Neural progenitor cell (in vitro differentiated cells): ENCODE measurements at regions not wholly inside any gene's neighbourhood (a gene's known extent, or its start where the extent isn't known, plus 50 kb on each side); places are given as distances from the start of the nearest gene placed in this dataset.

ENCODE experiments used
- DNase-seq: peaks from one replicate; pipeline ENCODE4 v3.0.0-alpha.2; 2016; ENCODE audit warnings: low spot score
- H2AFZ ChIP-seq: fragments of 200-600 bp; sonication (generic); replicated peaks from 2 replicates; pipeline ENCODE4 v1.6.1; 2016; ENCODE audit warnings: antibody characterized with exemption
- H3F3A ChIP-seq: fragments of 200-600 bp; sonication (generic); 2 replicates; pipeline ENCODE4 v1.6.1; 2016; ENCODE audit warnings: antibody characterized with exemption, low read depth
- H3K27ac ChIP-seq: fragments of 200-600 bp; sonication (generic); 2 replicates; pipeline ENCODE4 v1.5.1; 2016; ENCODE audit warnings: mild to moderate bottlenecking
- H3K27me3 ChIP-seq: fragments of 200-600 bp; sonication (generic); 2 replicates; pipeline ENCODE4 v1.6.1; 2016; ENCODE audit warnings: mild to moderate bottlenecking, moderate library complexity
- H3K36me3 ChIP-seq: fragments of 200-600 bp; sonication (generic); 2 replicates; pipeline ENCODE4 v1.5.1; 2016
- H3K4me1 ChIP-seq: fragments of 200-600 bp; sonication (generic); 2 replicates; pipeline ENCODE4 v1.6.1; 2016; ENCODE audit warnings: mixed run types
- H3K4me2 ChIP-seq: fragments of 200-600 bp; sonication (generic); 2 replicates; pipeline ENCODE4 v1.6.1; 2016
- H3K4me3 ChIP-seq: fragments of 200-600 bp; sonication (generic); 2 replicates; pipeline ENCODE4 v1.5.1; 2016
- H3K79me2 ChIP-seq: fragments of 200-600 bp; sonication (generic); 2 replicates; pipeline ENCODE4 v1.6.1; 2016; ENCODE audit warnings: low read depth
- H3K9ac ChIP-seq: fragments of 200-600 bp; sonication (generic); 2 replicates; pipeline ENCODE4 v1.6.1; 2016
- H3K9me3 ChIP-seq: fragments of 200-600 bp; sonication (generic); 2 replicates; pipeline ENCODE4 v1.5.1; 2016; ENCODE audit warnings: low read depth
- H4K20me1 ChIP-seq: fragments of 200-600 bp; sonication (generic); 2 replicates; pipeline ENCODE4 v1.6.1; 2016; ENCODE audit warnings: low read depth
- H3K27ac Mint-ChIP-seq: 3 replicates; pipeline ENCODE4 v1.8.0; 2021; ENCODE audit warnings: mixed read lengths
- H3K27me3 Mint-ChIP-seq: 2 replicates; pipeline ENCODE4 v1.8.0; 2022; ENCODE audit warnings: low read depth, mild to moderate bottlenecking, inconsistent platforms, moderate library complexity, mixed read lengths; ENCODE audit not compliant: insufficient read depth
- H3K36me3 Mint-ChIP-seq: 3 replicates; pipeline ENCODE4 v1.8.0; 2021; ENCODE audit warnings: mixed read lengths
- H3K4me1 Mint-ChIP-seq: 3 replicates; pipeline ENCODE4 v1.8.0; 2021; ENCODE audit warnings: mixed read lengths
- H3K4me3 Mint-ChIP-seq: 3 replicates; pipeline ENCODE4 v1.8.0; 2021; ENCODE audit warnings: mild to moderate bottlenecking, moderate library complexity, mixed read lengths
- H3K9me3 Mint-ChIP-seq: 3 replicates; pipeline ENCODE4 v1.8.0; 2020; ENCODE audit warnings: mixed read lengths
- EZH2 ChIP-seq: fragments of 200-600 bp; sonication (generic); IDR thresholded peaks from 2 replicates; pipeline ENCODE4 v1.6.1; 2017; ENCODE audit warnings: antibody characterized with exemption, mild to moderate bottlenecking, moderate library complexity
- EZH2phosphoT487 ChIP-seq: fragments of 200-600 bp; sonication (generic); IDR thresholded peaks from 2 replicates; pipeline ENCODE4 v1.6.1; 2017; ENCODE audit warnings: antibody characterized with exemption
- TF ChIP-seq, protein P1 (sequence below): fragments of 200-600 bp; sonication (generic); IDR thresholded peaks from 2 replicates; pipeline ENCODE4 v1.5.1; 2017; ENCODE audit warnings: antibody characterized with exemption, mild to moderate bottlenecking

DNA sequence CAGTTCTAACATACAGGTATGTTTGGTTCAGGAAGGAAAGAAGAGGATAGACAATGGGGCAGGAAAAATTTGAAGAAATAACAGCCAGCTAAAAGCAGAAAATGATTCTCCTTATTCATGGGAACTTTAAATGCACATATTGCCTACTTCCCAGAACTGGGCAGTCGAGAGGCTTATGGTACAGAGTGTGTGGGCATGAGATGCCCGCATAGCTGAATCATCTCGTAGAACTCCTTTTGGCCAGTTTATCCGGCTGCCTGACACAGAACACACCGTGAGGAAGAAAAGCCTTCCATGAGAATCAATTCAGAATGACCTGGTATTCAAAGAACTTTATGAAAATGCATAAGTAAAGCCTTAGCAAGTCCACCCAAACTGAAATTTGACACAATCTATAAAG, 471.6 kb downstream of the SH2D4B start:
- Histone ChIP-seq H3K79me2 (no peaks in the 10 kb centered on the region), H3K4me2 (no peak overlapping the region), H3K4me3 (no peak overlapping the region), H3K4me1 (no peaks in the 10 kb centered on the region), H4K20me1 (no peaks in the 10 kb centered on the region), H2AFZ (no peak overlapping the region), H3K27ac (no peak overlapping the region), H3K36me3 (no peaks in the 10 kb centered on the region), H3K27me3 (no peaks in the 10 kb centered on the region), H3F3A (no peaks in the 10 kb centered on the region), H3K9ac (no peak overlapping the region), H3K9me3 (no peaks in the 10 kb centered on the region)
- H3K4me1 Mint-ChIP-seq, result peaks cover 31% of the 10 kb centered on the region
- H3K9me3 Mint-ChIP-seq, result no peaks in the 10 kb centered on the region
- DNase-seq, result no peak
- no peaks in the 10 kb centered on the region for H3K36me3 Mint-ChIP-seq
- peak overlapping the region; percentile 70 for H3K27ac Mint-ChIP-seq
- no peak overlapping the region for H3K4me3 Mint-ChIP-seq
- H3K27me3 Mint-ChIP-seq, result no peaks in the 10 kb centered on the region
- TF ChIP-seq EZH2 (no peak), EZH2phosphoT487 (no peak)
- TF ChIP-seq, protein P1, sequence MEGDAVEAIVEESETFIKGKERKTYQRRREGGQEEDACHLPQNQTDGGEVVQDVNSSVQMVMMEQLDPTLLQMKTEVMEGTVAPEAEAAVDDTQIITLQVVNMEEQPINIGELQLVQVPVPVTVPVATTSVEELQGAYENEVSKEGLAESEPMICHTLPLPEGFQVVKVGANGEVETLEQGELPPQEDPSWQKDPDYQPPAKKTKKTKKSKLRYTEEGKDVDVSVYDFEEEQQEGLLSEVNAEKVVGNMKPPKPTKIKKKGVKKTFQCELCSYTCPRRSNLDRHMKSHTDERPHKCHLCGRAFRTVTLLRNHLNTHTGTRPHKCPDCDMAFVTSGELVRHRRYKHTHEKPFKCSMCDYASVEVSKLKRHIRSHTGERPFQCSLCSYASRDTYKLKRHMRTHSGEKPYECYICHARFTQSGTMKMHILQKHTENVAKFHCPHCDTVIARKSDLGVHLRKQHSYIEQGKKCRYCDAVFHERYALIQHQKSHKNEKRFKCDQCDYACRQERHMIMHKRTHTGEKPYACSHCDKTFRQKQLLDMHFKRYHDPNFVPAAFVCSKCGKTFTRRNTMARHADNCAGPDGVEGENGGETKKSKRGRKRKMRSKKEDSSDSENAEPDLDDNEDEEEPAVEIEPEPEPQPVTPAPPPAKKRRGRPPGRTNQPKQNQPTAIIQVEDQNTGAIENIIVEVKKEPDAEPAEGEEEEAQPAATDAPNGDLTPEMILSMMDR, result no peak

DNA sequence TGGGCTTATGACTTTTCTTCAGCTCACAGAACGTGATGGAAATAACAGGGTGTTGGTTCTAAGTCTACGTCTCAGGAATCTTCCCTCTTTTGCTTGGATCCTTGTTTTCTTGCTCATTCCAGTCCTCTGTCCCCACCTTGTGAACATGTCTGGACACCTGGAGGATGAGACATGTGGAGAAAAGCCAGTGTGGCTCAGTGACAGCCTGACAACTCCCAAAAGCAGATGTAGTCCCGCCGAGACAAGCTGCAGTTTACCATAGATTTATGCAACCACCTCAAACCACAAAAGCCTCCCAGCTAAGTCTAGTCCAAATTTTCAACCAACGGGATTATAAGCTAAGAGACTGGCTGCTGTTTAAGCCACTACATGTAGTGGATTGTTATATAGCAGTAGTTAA, 476.1 kb downstream of the SH2D4B start:
- no peaks in the 10 kb centered on the region for H3K4me1 ChIP-seq
- no peaks in the 10 kb centered on the region for H3F3A ChIP-seq
- H3K9ac ChIP-seq, result no peak overlapping the region
- Mint-ChIP-seq H3K9me3 (no peaks in the 10 kb centered on the region), H3K27me3 (no peaks in the 10 kb centered on the region), H3K36me3 (no peaks in the 10 kb centered on the region), H3K4me1 (peaks cover 19% of the 10 kb centered on the region), H3K27ac (no peak overlapping the region), H3K4me3 (no peak overlapping the region)
- no peaks in the 10 kb centered on the region for H3K36me3 ChIP-seq
- H4K20me1 ChIP-seq, result no peaks in the 10 kb centered on the region
- TF ChIP-seq, protein P1, result no peak
- no peaks in the 10 kb centered on the region for H3K9me3 ChIP-seq
- H3K4me2 ChIP-seq, result no peak overlapping the region
- no peak overlapping the region for H3K27ac ChIP-seq
- H3K27me3 ChIP-seq, result no peaks in the 10 kb centered on the region
- no peak overlapping the region for H3K4me3 ChIP-seq
- H2AFZ ChIP-seq, result no peak overlapping the region
- no peaks in the 10 kb centered on the region for H3K79me2 ChIP-seq
- DNase-seq, result no peak

DNA sequence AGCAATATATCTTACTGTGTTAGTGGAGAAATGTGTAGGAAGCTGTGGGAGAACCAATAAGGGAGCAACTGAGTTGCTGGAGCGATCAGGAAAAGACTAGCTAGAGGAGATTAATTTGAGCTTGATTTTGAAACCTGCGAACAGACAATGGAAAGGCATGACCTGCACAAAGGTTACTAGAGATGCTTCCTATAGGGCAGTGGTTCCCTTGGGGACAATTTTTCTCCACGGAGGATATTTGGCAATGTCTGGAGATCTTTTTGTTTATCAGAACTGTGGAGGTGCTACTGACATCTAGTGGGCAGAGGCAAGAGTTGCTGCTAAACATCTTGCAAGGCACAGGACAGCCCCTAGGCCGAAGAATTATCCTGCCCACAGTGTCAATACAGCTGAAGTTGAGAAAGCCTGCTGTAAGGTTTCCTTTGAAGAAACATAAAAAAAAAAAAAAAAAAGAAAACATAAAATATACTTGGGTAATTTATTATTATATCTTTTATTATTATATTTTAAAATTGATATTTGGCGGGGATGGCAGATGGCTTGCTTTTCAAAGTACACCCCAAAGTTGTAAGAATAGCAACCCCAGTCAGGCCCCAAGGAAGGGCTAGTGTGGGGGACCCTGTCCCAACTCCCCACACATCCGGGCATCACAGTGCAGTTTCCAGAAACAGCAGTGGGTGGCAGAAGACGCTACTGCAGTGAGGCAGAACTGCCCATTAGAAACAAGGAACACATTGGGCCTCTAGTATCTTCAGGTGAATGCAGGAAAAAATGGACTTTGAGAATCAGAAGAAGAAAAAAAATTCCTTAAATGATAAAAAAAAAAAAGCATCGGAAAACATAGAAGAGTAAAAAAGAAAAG, 481.6 kb downstream of the SH2D4B start:
- no peak overlapping the region for H3K4me3 Mint-ChIP-seq
- no peak for TF ChIP-seq EZH2
- TF ChIP-seq, protein P1, result peak; percentile 75

More for the DNA sequence above, 481.6 kb downstream of the SH2D4B start:
- Histone ChIP-seq H3K4me2 (no peak overlapping the region), H3K4me1 (no peaks in the 10 kb centered on the region), H3K9me3 (no peaks in the 10 kb centered on the region), H3K36me3 (no peaks in the 10 kb centered on the region), H3K27ac (no peak overlapping the region), H2AFZ (peak overlapping the region; percentile 90), H3K27me3 (no peaks in the 10 kb centered on the region), H4K20me1 (no peaks in the 10 kb centered on the region), H3K9ac (no peak overlapping the region), H3K4me3 (no peak overlapping the region), H3K79me2 (no peaks in the 10 kb centered on the region), H3F3A (no peaks in the 10 kb centered on the region)
- Mint-ChIP-seq H3K27ac (no peak overlapping the region), H3K36me3 (no peaks in the 10 kb centered on the region), H3K9me3 (no peaks in the 10 kb centered on the region), H3K27me3 (peaks cover 2% of the 10 kb centered on the region), H3K4me1 (peaks cover 4% of the 10 kb centered on the region)
- peak; percentile 73 for DNase-seq
